Body of pancreas (tissue), 4 donors: ENCODE measurements at regions not wholly inside any gene's neighbourhood (a gene's known extent, or its start where the extent isn't known, plus 50 kb on each side); places are given as distances from the start of the nearest gene placed in this dataset.

Source experiments
- ATAC-seq: fragments of 150-250 bp; one replicate; pipeline ENCODE4 v1.9.1; 2016
- DNase-seq, 4 donors: peaks; one replicate each; pipeline ENCODE4 v3.0.0-alpha.2; 2019
- H3K27ac ChIP-seq, 4 donors: fragments of 200-600 bp; sonication (generic); 1 replicate in 3 of 4; 2 replicates in 1 of 4; pipeline versions ENCODE4 v1.5.1 to v1.6.1; 2016 to 2019; ENCODE audit warnings: mild to moderate bottlenecking in 1 of 4, mixed read lengths in 1 of 4, moderate library complexity in 1 of 4
- H3K27me3 ChIP-seq, 2 donors: fragments of 200-600 bp; sonication (generic); one replicate each; pipeline ENCODE4 v1.6.0; 2016; ENCODE audit warnings: mild to moderate bottlenecking in 1 of 2
- H3K36me3 ChIP-seq, 2 donors: fragments of 200-600 bp; sonication (generic); replicated peaks in 1 of 2; 2 replicates each; pipeline ENCODE4 v1.5.1; 2016; ENCODE audit warnings: low read depth in 2 of 2; ENCODE audit not compliant: insufficient read depth in 1 of 2
- H3K4me1 ChIP-seq: fragments of 200-600 bp; sonication (generic); one replicate; pipeline ENCODE4 v1.6.0; 2016
- H3K4me3 ChIP-seq, 2 donors: fragments of 200-600 bp; sonication (generic); 1 replicate in 1 of 2; 2 replicates in 1 of 2; pipeline ENCODE4 v1.5.1; 2016 to 2019
- H3K9me3 ChIP-seq, 3 donors: fragments of 200-600 bp; sonication (generic); 1 replicate in 2 of 3; 2 replicates in 1 of 3; pipeline ENCODE4 v1.5.1; 2016
- POLR2A ChIP-seq, 3 donors: fragments of 450-650 bp; IDR thresholded peaks; one replicate each; pipeline ENCODE4 v1.6.1; 2016; ENCODE audit warnings: antibody characterized with exemption in 3 of 3, mild to moderate bottlenecking in 2 of 3
- WGBS, 2 donors: methylation state at CpG; one replicate each; pipeline ENCODE4 v1.1.5; 2017; 5-methylcytosine and 5-hydroxymethylcytosine counted together
- intact Hi-C: fragments of 100-400 bp; cut with DNase I; formaldehyde crosslinking; loops from one replicate; pipeline ENCODE4 v1.15.1; 2023
- TF ChIP-seq, protein P1 (sequence below), 7 experiments: fragments of 450-650 bp in 4 of 7; fragments of 200-600 bp in 3 of 7; sonication (generic) in 3 of 7; IDR thresholded peaks; one replicate each; pipeline ENCODE4 v1.5.1; 2016 to 2019; ENCODE audit warnings: antibody characterized with exemption in 7 of 7

DNA sequence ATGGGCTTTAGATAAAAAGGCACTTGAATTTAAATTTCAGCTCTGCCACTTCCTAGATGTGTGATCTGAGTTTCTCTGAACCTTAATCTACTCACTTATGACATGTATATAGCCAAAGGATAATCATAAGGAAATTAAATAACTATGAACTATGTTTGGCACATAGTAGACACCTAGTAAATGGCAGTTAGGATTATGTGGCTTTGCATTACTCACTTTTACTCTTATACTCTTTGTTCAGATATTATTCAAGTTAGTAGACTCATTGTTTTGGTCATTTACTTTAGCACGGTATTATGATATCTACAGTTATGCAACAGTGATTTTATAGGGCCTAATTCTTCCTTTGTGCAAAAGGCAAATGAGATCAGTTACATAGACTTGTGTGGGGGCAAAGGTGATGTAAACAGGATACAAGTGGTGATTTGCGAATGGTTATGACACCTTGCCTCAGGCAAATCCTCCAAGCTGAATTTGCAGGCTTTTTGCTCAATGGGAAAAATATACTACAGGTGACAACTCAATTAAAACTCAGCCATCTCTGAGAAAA lies 297.2 kb upstream of the PBX1 start:
- intact Hi-C loops = no loop called here

DNA sequence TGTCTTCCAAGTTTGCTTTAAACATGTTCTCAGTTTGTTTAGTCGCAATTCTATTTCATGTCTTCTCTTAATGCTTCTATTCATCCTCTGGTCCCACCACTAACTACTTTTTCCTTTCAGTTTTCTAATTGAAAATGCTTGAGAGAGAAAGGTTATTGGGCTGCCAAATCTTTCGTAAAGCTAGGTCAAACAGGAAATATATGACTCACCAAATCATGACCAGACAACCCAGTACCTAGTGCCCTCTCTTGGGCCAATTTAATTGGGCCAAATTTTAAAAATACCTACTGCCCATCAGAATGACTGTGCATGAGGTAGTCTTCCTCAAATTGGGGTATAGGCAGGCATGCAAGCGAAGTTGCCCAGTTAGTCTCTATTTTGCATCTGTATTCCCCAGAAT lies 295.4 kb upstream of the PBX1 start:
- 90 to 91% methylated on average over 3 of the region's 3 CpGs for WGBS, 2 donors
- Histone ChIP-seq H3K36me3 (no peaks in the 10 kb centered on the region), H3K27ac (no peak overlapping the region), H3K9me3 (no peaks in the 10 kb centered on the region), H3K4me1 (no peaks in the 10 kb centered on the region), H3K4me3 (no peak overlapping the region), H3K27me3 (no peaks in the 10 kb centered on the region)
- no peak for ATAC-seq
- TF ChIP-seq POLR2A (IDR thresholded peaks at IDR 0.05) = no peak
- TF ChIP-seq, protein P1, sequence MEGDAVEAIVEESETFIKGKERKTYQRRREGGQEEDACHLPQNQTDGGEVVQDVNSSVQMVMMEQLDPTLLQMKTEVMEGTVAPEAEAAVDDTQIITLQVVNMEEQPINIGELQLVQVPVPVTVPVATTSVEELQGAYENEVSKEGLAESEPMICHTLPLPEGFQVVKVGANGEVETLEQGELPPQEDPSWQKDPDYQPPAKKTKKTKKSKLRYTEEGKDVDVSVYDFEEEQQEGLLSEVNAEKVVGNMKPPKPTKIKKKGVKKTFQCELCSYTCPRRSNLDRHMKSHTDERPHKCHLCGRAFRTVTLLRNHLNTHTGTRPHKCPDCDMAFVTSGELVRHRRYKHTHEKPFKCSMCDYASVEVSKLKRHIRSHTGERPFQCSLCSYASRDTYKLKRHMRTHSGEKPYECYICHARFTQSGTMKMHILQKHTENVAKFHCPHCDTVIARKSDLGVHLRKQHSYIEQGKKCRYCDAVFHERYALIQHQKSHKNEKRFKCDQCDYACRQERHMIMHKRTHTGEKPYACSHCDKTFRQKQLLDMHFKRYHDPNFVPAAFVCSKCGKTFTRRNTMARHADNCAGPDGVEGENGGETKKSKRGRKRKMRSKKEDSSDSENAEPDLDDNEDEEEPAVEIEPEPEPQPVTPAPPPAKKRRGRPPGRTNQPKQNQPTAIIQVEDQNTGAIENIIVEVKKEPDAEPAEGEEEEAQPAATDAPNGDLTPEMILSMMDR (IDR thresholded peaks at IDR 0.05) = no peak
- intact Hi-C loops = no loop called here
- DNase-seq = no peak

More for the DNA sequence above, 297.2 kb upstream of the PBX1 start:
- 73 to 77% methylated on average over 2 of the region's 2 CpGs for WGBS, 2 donors
- ATAC-seq = no peak
- Histone ChIP-seq H3K27ac (no peak overlapping the region), H3K27me3 (no peaks in the 10 kb centered on the region), H3K9me3 (no peaks in the 10 kb centered on the region), H3K36me3 (no peaks in the 10 kb centered on the region), H3K4me1 (no peaks in the 10 kb centered on the region), H3K4me3 (no peak overlapping the region)
- TF ChIP-seq POLR2A (IDR thresholded peaks at IDR 0.05) = no peak
- TF ChIP-seq, protein P1 (IDR thresholded peaks at IDR 0.05) = no peak
- no peak for DNase-seq

DNA sequence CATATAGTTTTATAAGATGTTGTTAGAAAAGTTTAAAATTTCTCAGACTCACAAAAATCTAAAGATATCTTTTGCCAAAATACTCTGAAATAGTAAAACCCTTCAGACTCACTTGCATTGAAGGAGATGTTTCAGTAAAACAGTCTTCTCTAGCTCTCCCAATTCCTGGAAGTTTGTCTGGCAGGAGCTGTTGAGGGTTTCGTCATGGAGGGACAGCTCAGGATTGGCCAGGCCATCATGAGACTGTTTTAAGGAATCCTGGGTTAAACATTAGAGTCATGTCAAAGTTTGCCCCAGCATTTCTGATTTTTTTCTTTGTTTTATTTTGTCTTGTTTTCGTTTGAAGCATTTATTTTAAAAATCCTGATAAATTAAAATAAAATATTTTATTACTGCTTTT lies 293.8 kb upstream of the PBX1 start:
- intact Hi-C loops = no loop called here
- WGBS, 2 donors = 39 to 47% methylated on average over 2 of the region's 2 CpGs
- H3K36me3 ChIP-seq = no peaks in the 10 kb centered on the region
- H3K4me1 ChIP-seq = no peaks in the 10 kb centered on the region
- no peak overlapping the region for H3K27ac ChIP-seq
- H3K4me3 ChIP-seq = no peak overlapping the region
- H3K27me3 ChIP-seq = no peaks in the 10 kb centered on the region
- TF ChIP-seq POLR2A (IDR thresholded peaks at IDR 0.05) = no peak
- TF ChIP-seq, protein P1 (IDR thresholded peaks at IDR 0.05) = no peak
- ATAC-seq (no peak), DNase-seq (no peak)
- no peaks in the 10 kb centered on the region for H3K9me3 ChIP-seq

DNA sequence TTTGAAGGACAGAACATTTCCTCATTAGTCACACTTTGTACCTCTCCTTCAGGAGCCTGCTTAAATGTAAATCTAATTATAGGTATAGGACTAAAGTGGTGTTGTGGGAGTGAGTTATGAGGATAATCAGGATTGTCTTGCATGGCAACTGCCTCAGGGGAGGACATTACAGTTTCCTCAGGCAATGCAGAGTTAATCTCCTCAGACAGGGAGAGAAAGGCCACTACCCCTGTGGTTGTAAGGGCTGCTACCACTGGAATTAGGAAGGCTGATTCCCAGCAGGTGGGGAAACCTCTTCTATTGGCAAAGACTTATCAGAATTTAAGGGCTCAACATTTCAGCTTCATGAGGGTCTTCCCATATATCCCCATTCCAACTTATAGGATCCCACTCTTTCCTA lies 286.8 kb upstream of the PBX1 start:
- peaks cover 0 to 6% (median 0%) of the 10 kb centered on the region in 3 donors for H3K9me3 ChIP-seq
- H3K27me3 ChIP-seq = no peaks in the 10 kb centered on the region
- TF ChIP-seq, protein P1 (IDR thresholded peaks at IDR 0.05) = no peak
- TF ChIP-seq POLR2A (IDR thresholded peaks at IDR 0.05) = no peak
- H3K4me3 ChIP-seq = no peak overlapping the region
- H3K27ac ChIP-seq = no peak overlapping the region
- no peaks in the 10 kb centered on the region for H3K4me1 ChIP-seq
- ATAC-seq (no peak), DNase-seq (no peak)
- H3K36me3 ChIP-seq = no peaks in the 10 kb centered on the region
- intact Hi-C loops = no loop called here

DNA sequence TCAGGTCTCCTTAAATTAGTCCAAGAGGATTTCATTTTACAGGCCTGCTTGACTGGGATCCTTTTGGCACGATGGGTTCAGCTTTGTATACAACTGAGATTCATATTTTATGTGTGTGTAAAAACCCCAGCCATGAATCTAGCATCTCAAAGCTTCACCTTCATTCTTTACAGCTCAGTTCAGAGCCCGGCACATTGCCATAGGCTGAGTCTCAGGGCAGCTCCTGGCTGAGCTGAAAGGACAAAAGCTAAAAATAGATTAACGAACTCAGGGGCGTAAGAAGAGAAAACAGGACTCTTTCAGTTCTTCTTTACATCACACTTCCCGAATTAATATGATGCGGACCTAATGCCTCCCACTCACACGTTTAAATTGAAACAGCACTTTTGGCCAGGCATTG lies 262.8 kb upstream of the PBX1 start:
- WGBS, 2 donors = 76 to 82% methylated on average over 7 of the region's 7 CpGs
- intact Hi-C loops = no loop called here
- DNase-seq (no peak), ATAC-seq (no peak)
- H3K27me3 ChIP-seq = no peaks in the 10 kb centered on the region
- H3K9me3 ChIP-seq = no peaks in the 10 kb centered on the region
- TF ChIP-seq POLR2A (IDR thresholded peaks at IDR 0.05) = no peak
- TF ChIP-seq, protein P1 (IDR thresholded peaks at IDR 0.05) = no peak
- no peaks in the 10 kb centered on the region for H3K4me1 ChIP-seq
- no peak overlapping the region for H3K4me3 ChIP-seq
- no peaks in the 10 kb centered on the region for H3K36me3 ChIP-seq
- no peak overlapping the region for H3K27ac ChIP-seq
